Hematopoietic multipotent progenitor cell treated with erythropoietin and hydrocortisone succinate and interleukin-3 and kit ligand, for 15 days (in vitro differentiated cells): ENCODE measurements at regions not wholly inside any gene's neighbourhood (a gene's known extent, or its start where the extent isn't known, plus 50 kb on each side); places are given as distances from the start of the nearest gene placed in this dataset.
"Not testable (repeated sequence)": the region's sequence is repeated elsewhere in the genome, so short reads cannot be mapped to it uniquely, and the experiment has no call there.

Experiments used
- DNase-seq: peaks from one replicate; pipeline ENCODE4 v3.0.0-alpha.2; 2015; ENCODE audit warnings: low spot score

- DNase-seq: no peak
Measured at GRCh38 chr21:27771938-27772483, 805.1 kb upstream of the ADAMTS5 start.

- DNase-seq: no peak
Measured at GRCh38 chr21:27769763-27770162, 802.9 kb upstream of the ADAMTS5 start.

GRCh38 chr21:27768046-27768637 lies 801.3 kb upstream of the ADAMTS5 start:
- DNase-seq: not testable (repeated sequence)

- DNase-seq: no peak
Measured at GRCh38 chr21:27764056-27764455, 797.2 kb upstream of the ADAMTS5 start.

GRCh38 chr21:27761623-27762022 lies 794.7 kb upstream of the ADAMTS5 start:
- DNase-seq: no peak

- DNase-seq: no peak
Measured at GRCh38 chr21:27759820-27760219, 792.9 kb upstream of the ADAMTS5 start.

- DNase-seq: no peak
Measured at GRCh38 chr21:27759091-27759659, 792.3 kb upstream of the ADAMTS5 start.

GRCh38 chr21:27756191-27756590 lies 789.3 kb upstream of the ADAMTS5 start:
- DNase-seq: no peak

GRCh38 chr21:27743971-27744564 lies 777.2 kb upstream of the ADAMTS5 start:
- no peak for DNase-seq

GRCh38 chr21:27741736-27742135 lies 774.8 kb upstream of the ADAMTS5 start:
- DNase-seq: no peak

- DNase-seq: no peak
Measured at GRCh38 chr21:27740084-27740483, 773.2 kb upstream of the ADAMTS5 start.

GRCh38 chr21:27739187-27739586 lies 772.3 kb upstream of the ADAMTS5 start:
- no peak for DNase-seq

GRCh38 chr21:27735699-27736098 lies 768.8 kb upstream of the ADAMTS5 start:
- no peak for DNase-seq

- no peak for DNase-seq
Measured at GRCh38 chr21:27734146-27734545, 767.3 kb upstream of the ADAMTS5 start.

- DNase-seq: no peak
Measured at GRCh38 chr21:27725916-27726315, 759.0 kb upstream of the ADAMTS5 start.

GRCh38 chr21:27722095-27722494 lies 755.2 kb upstream of the ADAMTS5 start:
- DNase-seq: no peak

- DNase-seq: no peak
Measured at GRCh38 chr21:27721675-27722074, 754.8 kb upstream of the ADAMTS5 start.

GRCh38 chr21:27719226-27719625 lies 752.3 kb upstream of the ADAMTS5 start:
- DNase-seq: no peak

- DNase-seq: no peak
Measured at GRCh38 chr21:27715131-27715530, 748.2 kb upstream of the ADAMTS5 start.

GRCh38 chr21:27713154-27714109 lies 746.5 kb upstream of the ADAMTS5 start:
- DNase-seq: no peak

- DNase-seq: no peak
Measured at GRCh38 chr21:27704567-27705166, 737.8 kb upstream of the ADAMTS5 start.

- no peak for DNase-seq
Measured at GRCh38 chr21:27703791-27704190, 736.9 kb upstream of the ADAMTS5 start.
